ENCODE measurements at regions not wholly inside any gene's neighbourhood (a gene's known extent, or its start where the extent isn't known, plus 50 kb on each side); places are given as distances from the start of the nearest gene placed in this dataset.

- TF ChIP-seq, protein P1, sequence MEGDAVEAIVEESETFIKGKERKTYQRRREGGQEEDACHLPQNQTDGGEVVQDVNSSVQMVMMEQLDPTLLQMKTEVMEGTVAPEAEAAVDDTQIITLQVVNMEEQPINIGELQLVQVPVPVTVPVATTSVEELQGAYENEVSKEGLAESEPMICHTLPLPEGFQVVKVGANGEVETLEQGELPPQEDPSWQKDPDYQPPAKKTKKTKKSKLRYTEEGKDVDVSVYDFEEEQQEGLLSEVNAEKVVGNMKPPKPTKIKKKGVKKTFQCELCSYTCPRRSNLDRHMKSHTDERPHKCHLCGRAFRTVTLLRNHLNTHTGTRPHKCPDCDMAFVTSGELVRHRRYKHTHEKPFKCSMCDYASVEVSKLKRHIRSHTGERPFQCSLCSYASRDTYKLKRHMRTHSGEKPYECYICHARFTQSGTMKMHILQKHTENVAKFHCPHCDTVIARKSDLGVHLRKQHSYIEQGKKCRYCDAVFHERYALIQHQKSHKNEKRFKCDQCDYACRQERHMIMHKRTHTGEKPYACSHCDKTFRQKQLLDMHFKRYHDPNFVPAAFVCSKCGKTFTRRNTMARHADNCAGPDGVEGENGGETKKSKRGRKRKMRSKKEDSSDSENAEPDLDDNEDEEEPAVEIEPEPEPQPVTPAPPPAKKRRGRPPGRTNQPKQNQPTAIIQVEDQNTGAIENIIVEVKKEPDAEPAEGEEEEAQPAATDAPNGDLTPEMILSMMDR (IDR thresholded peaks at IDR 0.05), result no peak
- TF ChIP-seq POLR2A (IDR thresholded peaks at IDR 0.05), result no peak
Observed at GRCh38 chr4:181643466-181643865, 599.7 kb upstream of the TENM3 start.
